Left lobe of liver (tissue), 2 donors: ENCODE measurements at regions not wholly inside any gene's neighbourhood (a gene's known extent, or its start where the extent isn't known, plus 50 kb on each side); places are given as distances from the start of the nearest gene placed in this dataset.
"Not testable (repeated sequence)": the region's sequence is repeated elsewhere in the genome, so short reads cannot be mapped to it uniquely, and the experiment has no call there.

Experiments
- ATAC-seq: fragments of 200-7000 bp; cut with Tn5 transposase; one replicate; pipeline ENCODE4 v1.9.1; 2020; ENCODE audit warnings: mild to moderate bottlenecking, moderate library complexity
- DNase-seq: peaks from one replicate; pipeline ENCODE4 v3.0.0-alpha.2; 2020; ENCODE audit warnings: low spot score
- donor health status: DM: no; HTN: no; CAD: no; lungs with moderate emphysema.
- donor health status: DM: no; HTN: yes; CAD: no.

GRCh38 chr3:176651622-176652021 lies 545.7 kb downstream of the TBL1XR1 start:
- DNase-seq (no peak), ATAC-seq (no peak)

- DNase-seq (no peak), ATAC-seq (no peak)
Measured at GRCh38 chr3:176650478-176650877, 546.8 kb downstream of the TBL1XR1 start.

- ATAC-seq (no peak), DNase-seq (no peak)
Measured at GRCh38 chr3:176647987-176648386, 549.3 kb downstream of the TBL1XR1 start.

- ATAC-seq = no peak
- DNase-seq = no peak
Measured at GRCh38 chr3:176633511-176633910, 563.8 kb downstream of the TBL1XR1 start.

GRCh38 chr3:176632925-176633324 lies 564.4 kb downstream of the TBL1XR1 start:
- no peak for ATAC-seq
- DNase-seq = no peak

- ATAC-seq (no peak), DNase-seq (no peak)
Measured at GRCh38 chr3:176631165-176631564, 566.1 kb downstream of the TBL1XR1 start.

GRCh38 chr3:176628101-176628639 lies 569.1 kb downstream of the TBL1XR1 start:
- ATAC-seq = no peak
- DNase-seq = no peak

GRCh38 chr3:176623468-176624150 lies 573.7 kb downstream of the TBL1XR1 start:
- no peak for ATAC-seq

GRCh38 chr3:176619833-176620232 lies 577.4 kb downstream of the TBL1XR1 start:
- DNase-seq (no peak), ATAC-seq (no peak)

More at GRCh38 chr3:176623468-176624150, 573.7 kb downstream of the TBL1XR1 start:
- no peak for DNase-seq

GRCh38 chr3:176615826-176616225 lies 581.5 kb downstream of the TBL1XR1 start:
- DNase-seq (no peak), ATAC-seq (no peak)

- ATAC-seq = no peak
Measured at GRCh38 chr3:176611703-176612102, 585.6 kb downstream of the TBL1XR1 start.

GRCh38 chr3:176609361-176609760 lies 587.9 kb downstream of the TBL1XR1 start:
- ATAC-seq = no peak
- DNase-seq = no peak

More at GRCh38 chr3:176611703-176612102, 585.6 kb downstream of the TBL1XR1 start:
- DNase-seq = no peak

GRCh38 chr3:176605553-176605952 lies 591.7 kb downstream of the TBL1XR1 start:
- ATAC-seq, DNase-seq: not testable (repeated sequence)

GRCh38 chr3:176595307-176595706 lies 602.0 kb downstream of the TBL1XR1 start:
- ATAC-seq (no peak), DNase-seq (no peak)

GRCh38 chr3:176590722-176591121 lies 606.6 kb downstream of the TBL1XR1 start:
- ATAC-seq (no peak), DNase-seq (no peak)

GRCh38 chr3:176587089-176587488 lies 610.2 kb downstream of the TBL1XR1 start:
- no peak for ATAC-seq
- DNase-seq = no peak

- no peak for ATAC-seq
- DNase-seq = no peak
Measured at GRCh38 chr3:176584413-176585176, 612.7 kb downstream of the TBL1XR1 start.

- ATAC-seq (no peak), DNase-seq (no peak)
Measured at GRCh38 chr3:176583956-176584355, 613.3 kb downstream of the TBL1XR1 start.

GRCh38 chr3:176581589-176581988 lies 615.7 kb downstream of the TBL1XR1 start:
- DNase-seq (no peak), ATAC-seq (no peak)

GRCh38 chr3:176579711-176580185 lies 617.5 kb downstream of the TBL1XR1 start:
- no peak for DNase-seq

GRCh38 chr3:176578316-176578715 lies 619.0 kb downstream of the TBL1XR1 start:
- no peak for DNase-seq
- no peak for ATAC-seq

More at GRCh38 chr3:176579711-176580185, 617.5 kb downstream of the TBL1XR1 start:
- no peak for ATAC-seq

- no peak for DNase-seq
Measured at GRCh38 chr3:176577447-176577846, 619.8 kb downstream of the TBL1XR1 start.

More at GRCh38 chr3:176577447-176577846, 619.8 kb downstream of the TBL1XR1 start:
- ATAC-seq = no peak
